GM12878 (cell line): ENCODE measurements at regions not wholly inside any gene's neighbourhood (a gene's known extent, or its start where the extent isn't known, plus 50 kb on each side); places are given as distances from the start of the nearest gene placed in this dataset.

Experiments
- ATAC-seq: fragments of 200-7000 bp; cut with Tn5 transposase; 3 replicates; pipeline ENCODE4 v1.9.1; 2020; ENCODE audit warnings: mild to moderate bottlenecking, moderate library complexity
- BruUV-seq: library from RNA; stranded (reverse); fragments of 400-500 nt; replicated peaks from 2 replicates; lab custom pipeline; 2021; lab: Mats Ljungman, UMichigan
- CTCF ChIA-PET: fragments of 300-600 bp; sonication (Branson Sonifier 250); formaldehyde crosslinking; extraction: SDS; loops from one replicate; lab custom pipeline; 2021; ENCODE audit warnings: inconsistent platforms; lab: Yijun Ruan, JAX
- POLR2A ChIA-PET: fragments of 350-600 bp; formaldehyde crosslinking; extraction: SDS; loops from one replicate; lab custom pipeline; 2021; ENCODE audit warnings: inconsistent platforms; lab: Charles Lee
- RAD21 ChIA-PET: fragments of 300-600 bp; sonication (Branson Sonifier 250); formaldehyde crosslinking; loops from one replicate; lab custom pipeline; 2023; ENCODE audit warnings: antibody characterized with exemption; ENCODE audit not compliant: unreplicated experiment; lab: Charles Lee
- SMC1A ChIA-PET: fragments of 300-600 bp; sonication (Branson Sonifier 250); formaldehyde crosslinking; loops from one replicate; lab custom pipeline; 2023; ENCODE audit not compliant: unreplicated experiment, uncharacterized antibody; lab: Charles Lee
- DNase-seq: peaks from one replicate; pipeline ENCODE4 v3.0.0-alpha.2; 2011; ENCODE audit warnings: low read depth, low spot score
- FAIRE-seq: peaks from 3 replicates; lab custom pipeline; 2011; peaks lifted over from hg19 to GRCh38; lab: Jason Lieb, UNC
- H2AFZ ChIP-seq: 2 replicates; pipeline ENCODE4 v1.6.0; 2011; ENCODE audit warnings: low read depth, low read length, control low read depth; ENCODE audit not compliant: control insufficient read depth
- H3K27ac ChIP-seq: 2 replicates; pipeline ENCODE4 v1.5.1; 2011; ENCODE audit warnings: control low read depth; ENCODE audit not compliant: control insufficient read depth, insufficient read depth
- H3K27me3 ChIP-seq, 2 experiments: replicated peaks in 1 of 2; 2 replicates each; pipeline versions ENCODE4 v1.6.0 to v1.6.1; 2011; ENCODE audit warnings: low read length in 1 of 2; ENCODE audit not compliant: control insufficient read depth in 2 of 2, insufficient read depth in 2 of 2
- H3K36me3 ChIP-seq, 2 experiments: 2 replicates each; pipeline ENCODE4 v1.5.1; 2011; ENCODE audit warnings: low read length in 1 of 2; ENCODE audit not compliant: control insufficient read depth in 2 of 2, insufficient read depth in 2 of 2
- H3K4me1 ChIP-seq: 2 replicates; pipeline ENCODE4 v1.6.1; 2011; ENCODE audit warnings: mild to moderate bottlenecking, low read length, moderate library complexity, mixed read lengths; ENCODE audit not compliant: control insufficient read depth, insufficient read depth
- H3K4me2 ChIP-seq: 2 replicates; pipeline ENCODE4 v1.6.0; 2011; ENCODE audit warnings: control low read depth; ENCODE audit not compliant: control insufficient read depth, insufficient read depth
- H3K4me3 ChIP-seq: fragments of 200-600 bp; sonication (generic); 2 replicates; pipeline ENCODE4 v1.5.1; 2016
- H3K79me2 ChIP-seq: 2 replicates; pipeline ENCODE4 v1.6.0; 2011; ENCODE audit warnings: low read length; ENCODE audit not compliant: control insufficient read depth, insufficient read depth
- H3K9ac ChIP-seq: 2 replicates; pipeline ENCODE4 v1.8.0; 2011; ENCODE audit warnings: low read length, control low read depth, mixed read lengths; ENCODE audit not compliant: control insufficient read depth, insufficient read depth
- H3K9me3 ChIP-seq: replicated peaks from 3 replicates; pipeline ENCODE4 v1.5.1; 2011; ENCODE audit warnings: mild to moderate bottlenecking, low read length; ENCODE audit not compliant: control insufficient read depth, insufficient read depth
- H4K20me1 ChIP-seq: 2 replicates; pipeline ENCODE4 v1.6.0; 2011; ENCODE audit not compliant: control insufficient read depth, insufficient read depth
- CEBPB ChIP-seq, 2 experiments: fragments of 150-350 bp in 1 of 2; IDR thresholded peaks; 2 replicates each; pipeline ENCODE4 v1.6.1; 2012 to 2014; ENCODE audit warnings: low read depth in 2 of 2, low read length in 2 of 2, borderline replicate concordance in 1 of 2, inconsistent platforms in 1 of 2
- CHD1 ChIP-seq: IDR thresholded peaks from 2 replicates; pipeline ENCODE4 v1.6.1; 2012; ENCODE audit warnings: low read depth, low read length, improper control_type of control experiment
- EGR1 ChIP-seq, 2 experiments: IDR thresholded peaks; 1 replicate in 1 of 2; 2 replicates in 1 of 2; pipeline ENCODE4 v1.6.1; 2011 to 2012; ENCODE audit warnings: low read depth in 2 of 2, low read length in 2 of 2, borderline replicate concordance in 1 of 2, mild to moderate bottlenecking in 1 of 2, moderate library complexity in 1 of 2
- EZH2 ChIP-seq: IDR thresholded peaks from 2 replicates; pipeline ENCODE4 v1.6.1; 2012; ENCODE audit warnings: low read depth, mild to moderate bottlenecking, control low read depth, inconsistent platforms, low read length, borderline replicate concordance; ENCODE audit not compliant: control insufficient read depth
- GABPA ChIP-seq: IDR thresholded peaks from 2 replicates; pipeline ENCODE4 v1.6.1; 2014; ENCODE audit warnings: antibody characterized with exemption, low read depth, mild to moderate bottlenecking, inconsistent platforms
- HDAC6 ChIP-seq: fragments of 200-600 bp; sonication (generic); IDR thresholded peaks from one replicate; pipeline ENCODE4 v1.8.0; 2017; ENCODE audit warnings: antibody characterized with exemption; ENCODE audit not compliant: unreplicated experiment
- IKZF1 ChIP-seq: fragments of 450-650 bp; conservative IDR thresholded peaks from 2 replicates; pipeline ENCODE4 v1.6.1; 2017; ENCODE audit warnings: antibody characterized with exemption, mild to moderate bottlenecking
- JUNB ChIP-seq: IDR thresholded peaks from 2 replicates; pipeline ENCODE4 v1.6.1; 2016; ENCODE audit warnings: antibody characterized with exemption, mild to moderate bottlenecking
- NFXL1 ChIP-seq: fragments of 450-650 bp; IDR thresholded peaks from 2 replicates; pipeline ENCODE4 v1.6.1; 2017; ENCODE audit warnings: antibody characterized with exemption, mild to moderate bottlenecking, borderline replicate concordance
- NR2C2 ChIP-seq: IDR thresholded peaks from 2 replicates; pipeline ENCODE4 v1.6.1; 2011; ENCODE audit warnings: borderline replicate concordance, low read depth; ENCODE audit not compliant: control insufficient read depth, insufficient read length
- SP1 ChIP-seq: IDR thresholded peaks from one replicate; pipeline ENCODE4 v1.6.1; 2011; ENCODE audit warnings: low read depth, low read length
- YBX1 ChIP-seq: fragments of 450-650 bp; IDR thresholded peaks from 2 replicates; pipeline ENCODE4 v1.6.1; 2016; ENCODE audit warnings: antibody characterized with exemption
- ZNF274 ChIP-seq: IDR thresholded peaks from one replicate; pipeline ENCODE4 v1.8.0; 2011; ENCODE audit not compliant: insufficient read length, insufficient read depth
- WGBS: methylation state at CpG from one replicate; pipeline ENCODE4 v1.1.6; 2016; ENCODE audit warnings: low lambda C conversion rate; ENCODE audit not compliant: insufficient replicate concordance, insufficient coverage; ENCODE audit errors: missing lambda C conversion rate; 5-methylcytosine and 5-hydroxymethylcytosine counted together
- in situ Hi-C: fragments of 300-500 bp; cut with MboI; formaldehyde crosslinking; loops from 9 replicates; pipeline ENCODE4 v1.14.3; 2018; ENCODE audit warnings: mixed read lengths
- intact Hi-C: fragments of 100-400 bp; cut with micrococcal nuclease; formaldehyde crosslinking; loops from one replicate; pipeline ENCODE4 v1.14.2; 2022; ENCODE audit not compliant: unreplicated experiment
- TF ChIP-seq, protein P1 (sequence below): fragments of 450-650 bp; IDR thresholded peaks from 2 replicates; pipeline ENCODE4 v1.6.1; 2014; ENCODE audit warnings: mild to moderate bottlenecking
- TF ChIP-seq, protein P2 (sequence below): IDR thresholded peaks from 2 replicates; pipeline ENCODE4 v1.6.1; 2011; ENCODE audit warnings: borderline replicate concordance, low read depth, mild to moderate bottlenecking, moderate library complexity, low read length; ENCODE audit not compliant: insufficient read depth, poor library complexity, severe bottlenecking
- TF ChIP-seq, protein P3 (sequence below): fragments of 450-650 bp; conservative IDR thresholded peaks from 2 replicates; pipeline ENCODE4 v1.6.1; 2017; ENCODE audit warnings: mild to moderate bottlenecking, moderate library complexity
- TF ChIP-seq, protein P4 (sequence below): IDR thresholded peaks from 2 replicates; pipeline ENCODE4 v1.6.1; 2012; ENCODE audit warnings: low read depth, low read length, improper control_type of control experiment
- TF ChIP-seq, protein P5 (sequence below): fragments of 450-650 bp; IDR thresholded peaks from 2 replicates; pipeline ENCODE4 v1.6.1; 2017; ENCODE audit warnings: antibody characterized with exemption, mild to moderate bottlenecking, moderate library complexity

DNA sequence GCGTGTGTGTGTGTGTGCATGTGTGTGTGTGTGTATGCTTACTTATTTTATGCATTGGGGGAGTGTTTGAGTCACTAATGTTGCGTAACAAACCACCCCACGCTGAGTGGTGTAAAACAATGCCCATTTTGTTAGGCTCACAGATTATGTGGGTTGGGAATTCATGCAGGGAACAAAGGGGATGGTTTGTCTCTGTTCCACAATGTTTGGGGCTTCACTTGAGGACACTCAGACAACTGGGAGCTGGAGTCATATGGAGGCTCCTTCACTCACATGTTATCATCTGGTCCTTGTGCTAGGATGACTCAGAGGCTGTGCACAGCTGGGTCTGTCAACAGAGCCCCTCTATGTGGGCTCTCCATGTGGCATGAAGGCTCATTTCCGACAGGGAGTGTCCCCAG, 51.3 kb upstream of the LARGE1 start:
- ChIA-PET RAD21 (no interaction called here), POLR2A (no interaction called here), SMC1A (no interaction called here), CTCF (interaction anchor here (0.5 kb wide), 1 partner anchor 907 kb away, joined by 4 read pairs; no protein-coding TSS in a partner anchor)
- no peak overlapping the region for H3K4me3 ChIP-seq
- H2AFZ ChIP-seq = no peak overlapping the region
- no peak overlapping the region for H3K4me2 ChIP-seq
- H3K79me2 ChIP-seq = no peaks in the 10 kb centered on the region
- FAIRE-seq (no peak), ATAC-seq (no peak), DNase-seq (no peak)
- no TSS peak for BruUV-seq
- 3% methylated on average over 4 of the region's 4 CpGs for WGBS
- no peak overlapping the region for H3K9ac ChIP-seq
- H3K36me3 ChIP-seq = no peaks in the 10 kb centered on the region
- no peaks in the 10 kb centered on the region for H3K4me1 ChIP-seq
- peaks cover 0 to 2% of the 10 kb centered on the region in 2 experiments; a peak in 2 of 4 replicates for H3K27me3 ChIP-seq
- no peaks in the 10 kb centered on the region for H3K9me3 ChIP-seq
- H3K27ac ChIP-seq = no peak overlapping the region
- intact Hi-C loops (no loop called here), in situ Hi-C loops (loop anchor here (25.0 kb wide), 1 partner anchor 741 kb away; no protein-coding TSS in a partner anchor)
- H4K20me1 ChIP-seq = no peaks in the 10 kb centered on the region
- TF ChIP-seq EZH2 (no peak), CHD1 (no peak), ZNF274 (no peak), YBX1 (no peak), HDAC6 (no peak), NFXL1 (no peak), GABPA (no peak), SP1 (no peak), NR2C2 (no peak), CEBPB (IDR thresholded peaks at IDR 0.05; ENCODE audit: borderline replicate concordance in 1 of 2, low read depth in 2 of 2, low read length in 2 of 2) (no peak), JUNB (no peak), IKZF1 (no peak), EGR1 (IDR thresholded peaks at IDR 0.05; ENCODE audit: borderline replicate concordance in 1 of 2, low read depth in 2 of 2, low read length in 2 of 2) (no peak)
- TF ChIP-seq, protein P1, sequence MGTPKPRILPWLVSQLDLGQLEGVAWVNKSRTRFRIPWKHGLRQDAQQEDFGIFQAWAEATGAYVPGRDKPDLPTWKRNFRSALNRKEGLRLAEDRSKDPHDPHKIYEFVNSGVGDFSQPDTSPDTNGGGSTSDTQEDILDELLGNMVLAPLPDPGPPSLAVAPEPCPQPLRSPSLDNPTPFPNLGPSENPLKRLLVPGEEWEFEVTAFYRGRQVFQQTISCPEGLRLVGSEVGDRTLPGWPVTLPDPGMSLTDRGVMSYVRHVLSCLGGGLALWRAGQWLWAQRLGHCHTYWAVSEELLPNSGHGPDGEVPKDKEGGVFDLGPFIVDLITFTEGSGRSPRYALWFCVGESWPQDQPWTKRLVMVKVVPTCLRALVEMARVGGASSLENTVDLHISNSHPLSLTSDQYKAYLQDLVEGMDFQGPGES = no peak
- TF ChIP-seq, protein P2, sequence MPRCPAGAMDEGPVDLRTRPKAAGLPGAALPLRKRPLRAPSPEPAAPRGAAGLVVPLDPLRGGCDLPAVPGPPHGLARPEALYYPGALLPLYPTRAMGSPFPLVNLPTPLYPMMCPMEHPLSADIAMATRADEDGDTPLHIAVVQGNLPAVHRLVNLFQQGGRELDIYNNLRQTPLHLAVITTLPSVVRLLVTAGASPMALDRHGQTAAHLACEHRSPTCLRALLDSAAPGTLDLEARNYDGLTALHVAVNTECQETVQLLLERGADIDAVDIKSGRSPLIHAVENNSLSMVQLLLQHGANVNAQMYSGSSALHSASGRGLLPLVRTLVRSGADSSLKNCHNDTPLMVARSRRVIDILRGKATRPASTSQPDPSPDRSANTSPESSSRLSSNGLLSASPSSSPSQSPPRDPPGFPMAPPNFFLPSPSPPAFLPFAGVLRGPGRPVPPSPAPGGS = no peak
- TF ChIP-seq, protein P3, sequence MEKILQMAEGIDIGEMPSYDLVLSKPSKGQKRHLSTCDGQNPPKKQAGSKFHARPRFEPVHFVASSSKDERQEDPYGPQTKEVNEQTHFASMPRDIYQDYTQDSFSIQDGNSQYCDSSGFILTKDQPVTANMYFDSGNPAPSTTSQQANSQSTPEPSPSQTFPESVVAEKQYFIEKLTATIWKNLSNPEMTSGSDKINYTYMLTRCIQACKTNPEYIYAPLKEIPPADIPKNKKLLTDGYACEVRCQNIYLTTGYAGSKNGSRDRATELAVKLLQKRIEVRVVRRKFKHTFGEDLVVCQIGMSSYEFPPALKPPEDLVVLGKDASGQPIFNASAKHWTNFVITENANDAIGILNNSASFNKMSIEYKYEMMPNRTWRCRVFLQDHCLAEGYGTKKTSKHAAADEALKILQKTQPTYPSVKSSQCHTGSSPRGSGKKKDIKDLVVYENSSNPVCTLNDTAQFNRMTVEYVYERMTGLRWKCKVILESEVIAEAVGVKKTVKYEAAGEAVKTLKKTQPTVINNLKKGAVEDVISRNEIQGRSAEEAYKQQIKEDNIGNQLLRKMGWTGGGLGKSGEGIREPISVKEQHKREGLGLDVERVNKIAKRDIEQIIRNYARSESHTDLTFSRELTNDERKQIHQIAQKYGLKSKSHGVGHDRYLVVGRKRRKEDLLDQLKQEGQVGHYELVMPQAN = no peak
- TF ChIP-seq, protein P4, sequence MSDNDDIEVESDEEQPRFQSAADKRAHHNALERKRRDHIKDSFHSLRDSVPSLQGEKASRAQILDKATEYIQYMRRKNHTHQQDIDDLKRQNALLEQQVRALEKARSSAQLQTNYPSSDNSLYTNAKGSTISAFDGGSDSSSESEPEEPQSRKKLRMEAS = no peak
- TF ChIP-seq, protein P5, sequence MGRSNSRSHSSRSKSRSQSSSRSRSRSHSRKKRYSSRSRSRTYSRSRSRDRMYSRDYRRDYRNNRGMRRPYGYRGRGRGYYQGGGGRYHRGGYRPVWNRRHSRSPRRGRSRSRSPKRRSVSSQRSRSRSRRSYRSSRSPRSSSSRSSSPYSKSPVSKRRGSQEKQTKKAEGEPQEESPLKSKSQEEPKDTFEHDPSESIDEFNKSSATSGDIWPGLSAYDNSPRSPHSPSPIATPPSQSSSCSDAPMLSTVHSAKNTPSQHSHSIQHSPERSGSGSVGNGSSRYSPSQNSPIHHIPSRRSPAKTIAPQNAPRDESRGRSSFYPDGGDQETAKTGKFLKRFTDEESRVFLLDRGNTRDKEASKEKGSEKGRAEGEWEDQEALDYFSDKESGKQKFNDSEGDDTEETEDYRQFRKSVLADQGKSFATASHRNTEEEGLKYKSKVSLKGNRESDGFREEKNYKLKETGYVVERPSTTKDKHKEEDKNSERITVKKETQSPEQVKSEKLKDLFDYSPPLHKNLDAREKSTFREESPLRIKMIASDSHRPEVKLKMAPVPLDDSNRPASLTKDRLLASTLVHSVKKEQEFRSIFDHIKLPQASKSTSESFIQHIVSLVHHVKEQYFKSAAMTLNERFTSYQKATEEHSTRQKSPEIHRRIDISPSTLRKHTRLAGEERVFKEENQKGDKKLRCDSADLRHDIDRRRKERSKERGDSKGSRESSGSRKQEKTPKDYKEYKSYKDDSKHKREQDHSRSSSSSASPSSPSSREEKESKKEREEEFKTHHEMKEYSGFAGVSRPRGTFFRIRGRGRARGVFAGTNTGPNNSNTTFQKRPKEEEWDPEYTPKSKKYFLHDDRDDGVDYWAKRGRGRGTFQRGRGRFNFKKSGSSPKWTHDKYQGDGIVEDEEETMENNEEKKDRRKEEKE = no peak
